HG02973 (cell line): ENCODE measurements at regions not wholly inside any gene's neighbourhood (a gene's known extent, or its start where the extent isn't known, plus 50 kb on each side); places are given as distances from the start of the nearest gene placed in this dataset.

ENCODE experiments used
- ATAC-seq: cut with Tn5 transposase; IDR thresholded peaks from one replicate; pipeline ENCODE4 v1.9.1; 2021; ENCODE audit warnings: moderate library complexity; ENCODE audit not compliant: unreplicated experiment

- ATAC-seq, result no peak
Measured at GRCh38 chr3:118406562-118406961, 628.1 kb downstream of the IGSF11 start.

GRCh38 chr3:118408431-118408830, 626.2 kb downstream of the IGSF11 start:
- ATAC-seq, result no peak

DNA sequence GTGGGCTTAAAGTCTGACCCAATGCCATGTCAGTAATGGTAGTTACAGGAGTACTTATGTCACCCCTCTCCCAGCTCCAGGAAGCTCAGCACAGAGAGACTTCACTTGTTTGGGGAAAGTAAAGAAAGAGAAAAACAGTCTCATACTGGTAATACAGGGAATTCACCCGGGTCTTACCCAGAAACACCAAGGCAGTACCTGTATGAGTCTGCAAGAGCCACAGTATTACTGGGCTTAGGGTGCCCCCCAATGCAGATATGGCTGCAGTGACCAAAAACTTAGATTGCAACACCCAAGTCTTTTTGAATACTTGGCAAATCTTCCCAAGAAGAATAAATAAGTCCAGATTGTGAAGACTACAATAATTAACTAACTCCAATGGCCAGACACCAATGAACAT, 622.1 kb downstream of the IGSF11 start:
- ATAC-seq, result peak; percentile 80

GRCh38 chr3:118425272-118425837, 609.3 kb downstream of the IGSF11 start:
- no peak for ATAC-seq

DNA sequence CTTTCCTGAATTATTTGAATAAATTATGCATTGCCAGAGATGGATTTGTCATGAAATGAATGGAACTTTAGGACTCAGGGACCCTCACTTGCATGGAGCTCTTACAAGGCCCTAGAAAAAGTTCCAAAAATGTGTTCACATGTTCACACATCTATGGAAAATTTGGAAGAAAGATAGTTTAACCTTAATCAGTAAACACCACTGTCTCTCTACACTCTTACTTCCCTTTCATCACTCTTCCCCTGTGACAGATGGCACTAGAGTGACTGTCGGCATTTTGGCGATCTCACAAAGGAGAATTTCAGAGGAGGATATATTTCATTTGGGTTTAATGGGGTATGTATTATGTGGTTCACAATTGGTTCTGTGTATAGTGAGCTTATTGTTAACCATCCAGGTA, 600.8 kb downstream of the IGSF11 start:
- ATAC-seq, result no peak

DNA sequence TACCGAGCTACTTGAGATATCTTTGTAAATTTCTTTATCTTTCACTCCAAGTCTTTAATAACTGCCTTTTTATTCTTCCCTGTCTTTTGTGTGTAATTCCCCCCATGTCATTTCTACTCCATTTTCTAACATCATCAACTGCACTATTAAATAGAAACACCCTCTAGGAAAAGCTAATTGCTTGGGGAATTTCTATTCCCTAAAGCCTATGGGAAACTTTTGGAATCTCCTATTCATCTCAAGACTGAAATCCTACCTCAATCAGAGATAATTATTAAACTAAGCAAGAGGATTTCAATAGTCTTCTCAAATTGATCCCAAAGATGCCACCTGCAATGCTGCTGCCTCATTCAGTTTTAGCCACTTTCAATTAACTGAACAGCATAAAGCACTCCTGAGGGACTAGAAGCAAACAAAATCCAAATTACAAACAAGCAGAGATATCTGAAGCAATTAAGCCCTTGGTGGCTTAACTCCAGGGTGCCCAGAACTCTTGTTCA, 598.7 kb downstream of the IGSF11 start:
- ATAC-seq, result no peak

- no peak for ATAC-seq
Measured at GRCh38 chr3:118436697-118437262, 597.9 kb downstream of the IGSF11 start.

GRCh38 chr3:118445036-118445435, 589.6 kb downstream of the IGSF11 start:
- ATAC-seq, result no peak

GRCh38 chr3:118447339-118447738, 587.3 kb downstream of the IGSF11 start:
- ATAC-seq, result no peak

DNA sequence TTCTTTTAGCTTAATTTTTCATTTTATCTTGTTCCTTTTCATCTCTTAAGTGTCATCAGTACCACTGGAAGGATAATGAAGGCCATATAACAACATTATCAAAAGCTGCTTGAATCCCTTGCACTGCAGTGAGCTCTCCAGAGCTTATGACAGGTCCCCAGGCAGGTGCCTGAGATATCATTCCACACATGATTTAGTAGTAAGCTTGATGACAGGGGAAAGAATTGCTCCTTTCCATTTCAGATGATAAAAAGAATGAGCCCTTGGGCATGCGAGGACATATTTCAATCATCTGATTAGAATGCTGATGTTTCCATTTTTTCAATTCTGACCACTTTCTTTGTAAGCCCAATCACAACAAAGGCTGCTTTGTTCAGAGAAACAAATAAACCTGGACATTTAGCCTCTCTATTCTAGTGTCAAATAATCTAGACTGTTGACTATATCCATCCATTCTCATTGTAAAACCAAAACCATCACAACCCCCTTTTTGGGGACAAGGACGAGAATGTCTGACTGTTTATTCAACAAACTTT, 567.8 kb downstream of the IGSF11 start:
- ATAC-seq, result no peak

- ATAC-seq, result no peak
Measured at GRCh38 chr3:118468801-118469200, 565.8 kb downstream of the IGSF11 start.

GRCh38 chr3:118472586-118472985, 562.1 kb downstream of the IGSF11 start:
- no peak for ATAC-seq

DNA sequence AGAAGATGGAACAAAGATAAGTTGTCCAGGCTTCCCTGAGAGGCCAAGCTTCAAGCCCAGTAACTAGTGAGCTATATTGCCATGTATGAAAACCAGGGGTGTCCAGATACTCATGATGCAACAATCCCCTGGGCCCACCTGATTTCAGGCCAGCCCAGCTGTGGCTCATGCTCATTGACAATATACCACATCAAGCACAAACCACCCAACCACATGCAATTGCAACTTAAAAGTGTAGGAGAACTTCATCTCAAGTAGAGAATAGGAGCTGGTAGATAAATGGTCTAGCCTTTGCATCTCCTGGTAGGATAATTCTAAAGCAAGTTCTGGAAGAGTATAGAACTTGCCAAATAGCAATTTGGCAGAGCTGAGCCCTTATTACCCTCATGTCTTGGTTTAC, 561.3 kb downstream of the IGSF11 start:
- no peak for ATAC-seq

- ATAC-seq, result no peak
Measured at GRCh38 chr3:118476885-118477618, 557.6 kb downstream of the IGSF11 start.

DNA sequence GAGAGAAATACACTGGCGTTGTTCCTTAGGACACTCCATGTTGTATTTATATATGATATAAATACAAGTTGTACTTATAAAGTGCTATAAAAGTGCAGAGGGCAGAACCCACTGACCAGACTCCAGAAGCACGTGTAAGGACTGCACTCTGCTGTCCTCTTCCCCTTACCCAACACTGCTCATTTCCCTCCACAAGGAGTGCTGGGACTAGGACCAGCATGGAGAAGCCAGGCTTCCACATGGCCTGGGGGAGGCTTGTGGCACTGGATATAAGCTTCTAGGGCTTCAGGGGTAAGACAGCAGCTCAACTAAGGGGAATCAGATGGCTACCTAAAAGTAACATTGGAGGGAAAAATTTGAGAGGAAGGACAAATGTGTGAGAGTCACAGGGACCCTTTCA, 556.9 kb downstream of the IGSF11 start:
- ATAC-seq, result no peak

- ATAC-seq, result no peak
Measured at GRCh38 chr3:118478706-118479276, 555.9 kb downstream of the IGSF11 start.

DNA sequence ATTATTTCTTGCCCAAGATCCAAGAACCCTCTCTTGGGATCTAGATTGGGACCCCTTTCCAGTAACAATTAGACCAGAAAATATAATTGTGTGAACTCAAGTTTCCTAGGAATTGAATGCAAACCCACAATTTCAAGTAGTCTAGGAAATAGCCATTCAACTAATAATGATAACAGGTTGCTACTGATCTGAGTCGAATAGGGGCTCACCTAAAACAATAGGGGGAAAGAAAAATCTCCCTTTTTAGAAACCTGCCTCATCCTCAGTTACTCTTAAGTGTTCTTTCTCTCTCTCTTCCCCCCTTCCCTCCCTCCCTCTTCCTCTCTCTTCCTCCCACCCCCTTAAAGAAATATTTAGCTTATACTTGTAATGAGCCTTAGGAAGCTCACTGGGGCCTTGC, 555.3 kb downstream of the IGSF11 start:
- no peak for ATAC-seq

GRCh38 chr3:118480101-118480860, 554.4 kb downstream of the IGSF11 start:
- peak; percentile 60 for ATAC-seq

GRCh38 chr3:118485693-118486092, 549.0 kb downstream of the IGSF11 start:
- no peak for ATAC-seq

DNA sequence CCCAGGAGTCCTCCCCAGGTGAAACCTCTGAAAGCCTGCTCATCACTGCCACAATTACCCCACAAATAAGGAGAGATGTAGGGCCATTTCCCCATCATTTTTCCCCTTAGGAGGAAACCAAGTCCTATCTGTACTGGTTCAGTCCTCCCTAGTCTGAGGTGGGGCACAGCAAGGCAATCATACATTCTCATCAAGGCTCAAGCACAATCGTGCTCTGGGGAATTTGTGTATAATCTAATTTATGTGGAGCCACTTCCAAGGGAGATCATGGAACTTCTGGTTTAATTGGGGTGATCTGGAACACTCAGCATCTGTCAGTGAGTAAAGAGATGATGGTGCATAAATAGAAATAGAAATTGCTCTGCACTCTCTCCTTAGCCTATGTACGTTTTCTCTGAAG, 546.9 kb downstream of the IGSF11 start:
- ATAC-seq, result no peak

- ATAC-seq, result no peak
Measured at GRCh38 chr3:118488732-118489131, 545.9 kb downstream of the IGSF11 start.
